WTC11 (cell line): ENCODE measurements at regions not wholly inside any gene's neighbourhood (a gene's known extent, or its start where the extent isn't known, plus 50 kb on each side); places are given as distances from the start of the nearest gene placed in this dataset.

Experiments
- ATAC-seq: fragments of 200-7000 bp; cut with Tn5 transposase; 2 replicates; pipeline ENCODE4 v1.10.0; 2021; ENCODE audit warnings: mild to moderate bottlenecking, moderate library complexity
- CTCF ChIA-PET: fragments of 300-600 bp; sonication (Branson Sonifier 250); formaldehyde crosslinking; loops from one replicate; lab custom pipeline; 2021; ENCODE audit warnings: antibody characterized with exemption; lab: Charles Lee
- POLR2A ChIA-PET: fragments of 350-600 bp; sonication (Branson Sonifier 250); formaldehyde crosslinking; loops from one replicate; lab custom pipeline; 2021; ENCODE audit warnings: antibody characterized with exemption; lab: Charles Lee
- DNase-seq: peaks from one replicate; pipeline ENCODE4 v3.0.0; 2021; ENCODE audit warnings: low spot score
- H3K27ac Mint-ChIP-seq: 2 replicates; pipeline ENCODE4 v1.8.0; 2021; ENCODE audit warnings: mixed read lengths
- H3K27me3 Mint-ChIP-seq: 2 replicates; pipeline ENCODE4 v1.8.0; 2021; ENCODE audit warnings: low read depth, mild to moderate bottlenecking, moderate library complexity, mixed read lengths
- H3K36me3 Mint-ChIP-seq: 2 replicates; pipeline ENCODE4 v1.8.0; 2021; ENCODE audit warnings: mixed read lengths
- H3K4me1 Mint-ChIP-seq: 2 replicates; pipeline ENCODE4 v1.8.0; 2022; ENCODE audit warnings: mixed read lengths
- H3K4me3 Mint-ChIP-seq: 2 replicates; pipeline ENCODE4 v1.8.0; 2021; ENCODE audit warnings: mild to moderate bottlenecking, moderate library complexity, mixed read lengths
- H3K9me3 Mint-ChIP-seq: 2 replicates; pipeline ENCODE4 v1.8.0; 2021; ENCODE audit warnings: mixed read lengths
- CREB1 ChIP-seq: sonication (generic); formaldehyde crosslinking; IDR thresholded peaks from 2 replicates; pipeline ENCODE4 v1.8.0; 2023; ENCODE audit warnings: mild to moderate bottlenecking, missing genetic modification reagents
- EMX1 ChIP-seq: fragments of 250-450 bp; sonication (Bioruptor Pico); IDR thresholded peaks from 2 replicates; pipeline ENCODE4 v1.8.0; 2021; ENCODE audit warnings: mild to moderate bottlenecking
- ESRRA ChIP-seq: sonication (generic); formaldehyde crosslinking; IDR thresholded peaks from 2 replicates; pipeline ENCODE4 v1.8.1; 2022; ENCODE audit warnings: mild to moderate bottlenecking, missing genetic modification reagents, borderline replicate concordance
- ETV6 ChIP-seq: sonication (generic); formaldehyde crosslinking; IDR thresholded peaks from 2 replicates; pipeline ENCODE4 v1.8.1; 2022; ENCODE audit warnings: mild to moderate bottlenecking, missing genetic modification reagents
- GRHL2 ChIP-seq: fragments of 250-450 bp; sonication (Bioruptor Pico); IDR thresholded peaks from 2 replicates; pipeline ENCODE4 v1.8.0; 2022; ENCODE audit warnings: mild to moderate bottlenecking, moderate library complexity; ENCODE audit not compliant: insufficient replicate concordance, severe bottlenecking
- NR2C2 ChIP-seq: sonication (generic); formaldehyde crosslinking; IDR thresholded peaks from 2 replicates; pipeline ENCODE4 v1.8.0; 2022; ENCODE audit warnings: mild to moderate bottlenecking, missing genetic modification reagents
- NR3C1 ChIP-seq: sonication (generic); formaldehyde crosslinking; conservative IDR thresholded peaks from 2 replicates; pipeline ENCODE4 v1.8.1; 2023; ENCODE audit warnings: low read depth, mild to moderate bottlenecking, missing genetic modification reagents
- TEAD4 ChIP-seq: sonication (generic); formaldehyde crosslinking; IDR thresholded peaks from 2 replicates; pipeline ENCODE4 v1.8.0; 2022; ENCODE audit warnings: mild to moderate bottlenecking, missing genetic modification reagents
- ZNF232 ChIP-seq: sonication (generic); formaldehyde crosslinking; IDR thresholded peaks from 2 replicates; pipeline ENCODE4 v1.8.0; 2022; ENCODE audit warnings: mild to moderate bottlenecking, missing genetic modification reagents
- TF ChIP-seq, protein P1 (sequence below): sonication (generic); formaldehyde crosslinking; IDR thresholded peaks from 2 replicates; pipeline ENCODE4 v1.8.0; 2022; ENCODE audit warnings: missing genetic modification reagents
- TF ChIP-seq, protein P2 (sequence below): sonication (generic); formaldehyde crosslinking; IDR thresholded peaks from 2 replicates; pipeline ENCODE4 v1.8.1; 2023; ENCODE audit warnings: mild to moderate bottlenecking, missing genetic modification reagents, moderate library complexity
- TF ChIP-seq, protein P3 (sequence below): fragments of 250-450 bp; sonication (Bioruptor Pico); conservative IDR thresholded peaks from 2 replicates; pipeline ENCODE4 v1.9.0; 2021; ENCODE audit warnings: mild to moderate bottlenecking
- TF ChIP-seq, protein P4 (sequence below): sonication (generic); formaldehyde crosslinking; IDR thresholded peaks from 2 replicates; pipeline ENCODE4 v1.8.0; 2023; ENCODE audit warnings: missing genetic modification reagents, mild to moderate bottlenecking, borderline replicate concordance
- TF ChIP-seq, protein P5 (sequence below): fragments of 250-450 bp; sonication (Bioruptor Pico); IDR thresholded peaks from 2 replicates; pipeline ENCODE4 v1.9.0; 2021; ENCODE audit warnings: moderate library complexity, mild to moderate bottlenecking, inconsistent platforms, borderline replicate concordance

DNA sequence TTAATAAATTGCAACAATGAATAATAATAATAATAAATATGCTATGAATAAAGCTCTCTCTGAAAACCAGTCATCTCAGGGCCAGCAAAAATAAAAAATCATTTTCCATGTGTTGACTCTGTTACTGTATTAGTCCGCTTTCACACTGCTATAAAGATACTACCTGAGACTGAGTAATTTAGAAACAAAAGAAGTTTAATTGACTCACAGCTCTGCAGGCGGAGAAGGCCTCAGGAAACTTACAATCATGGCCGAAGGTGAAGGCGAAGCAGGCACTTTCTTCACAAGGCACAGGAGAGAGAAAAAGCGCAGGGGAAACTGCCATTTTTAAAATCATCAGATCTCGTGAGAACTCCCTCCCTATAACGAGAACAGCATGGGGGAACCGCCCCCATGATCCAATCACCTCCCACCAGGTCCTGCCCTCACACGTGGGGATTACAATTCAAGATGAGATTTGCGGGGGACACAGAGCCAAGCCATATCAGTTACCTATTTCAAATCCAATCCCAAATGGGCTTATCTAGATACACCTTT, 224.1 kb downstream of the IGSF11 start (continued):
- TF ChIP-seq, protein P1, sequence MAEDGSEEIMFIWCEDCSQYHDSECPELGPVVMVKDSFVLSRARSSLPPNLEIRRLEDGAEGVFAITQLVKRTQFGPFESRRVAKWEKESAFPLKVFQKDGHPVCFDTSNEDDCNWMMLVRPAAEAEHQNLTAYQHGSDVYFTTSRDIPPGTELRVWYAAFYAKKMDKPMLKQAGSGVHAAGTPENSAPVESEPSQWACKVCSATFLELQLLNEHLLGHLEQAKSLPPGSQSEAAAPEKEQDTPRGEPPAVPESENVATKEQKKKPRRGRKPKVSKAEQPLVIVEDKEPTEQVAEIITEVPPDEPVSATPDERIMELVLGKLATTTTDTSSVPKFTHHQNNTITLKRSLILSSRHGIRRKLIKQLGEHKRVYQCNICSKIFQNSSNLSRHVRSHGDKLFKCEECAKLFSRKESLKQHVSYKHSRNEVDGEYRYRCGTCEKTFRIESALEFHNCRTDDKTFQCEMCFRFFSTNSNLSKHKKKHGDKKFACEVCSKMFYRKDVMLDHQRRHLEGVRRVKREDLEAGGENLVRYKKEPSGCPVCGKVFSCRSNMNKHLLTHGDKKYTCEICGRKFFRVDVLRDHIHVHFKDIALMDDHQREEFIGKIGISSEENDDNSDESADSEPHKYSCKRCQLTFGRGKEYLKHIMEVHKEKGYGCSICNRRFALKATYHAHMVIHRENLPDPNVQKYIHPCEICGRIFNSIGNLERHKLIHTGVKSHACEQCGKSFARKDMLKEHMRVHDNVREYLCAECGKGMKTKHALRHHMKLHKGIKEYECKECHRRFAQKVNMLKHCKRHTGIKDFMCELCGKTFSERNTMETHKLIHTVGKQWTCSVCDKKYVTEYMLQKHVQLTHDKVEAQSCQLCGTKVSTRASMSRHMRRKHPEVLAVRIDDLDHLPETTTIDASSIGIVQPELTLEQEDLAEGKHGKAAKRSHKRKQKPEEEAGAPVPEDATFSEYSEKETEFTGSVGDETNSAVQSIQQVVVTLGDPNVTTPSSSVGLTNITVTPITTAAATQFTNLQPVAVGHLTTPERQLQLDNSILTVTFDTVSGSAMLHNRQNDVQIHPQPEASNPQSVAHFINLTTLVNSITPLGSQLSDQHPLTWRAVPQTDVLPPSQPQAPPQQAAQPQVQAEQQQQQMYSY (CRISPR knock-in tag), result no peak
- no peak for TF ChIP-seq ETV6 (CRISPR knock-in tag)
- TF ChIP-seq, protein P2, sequence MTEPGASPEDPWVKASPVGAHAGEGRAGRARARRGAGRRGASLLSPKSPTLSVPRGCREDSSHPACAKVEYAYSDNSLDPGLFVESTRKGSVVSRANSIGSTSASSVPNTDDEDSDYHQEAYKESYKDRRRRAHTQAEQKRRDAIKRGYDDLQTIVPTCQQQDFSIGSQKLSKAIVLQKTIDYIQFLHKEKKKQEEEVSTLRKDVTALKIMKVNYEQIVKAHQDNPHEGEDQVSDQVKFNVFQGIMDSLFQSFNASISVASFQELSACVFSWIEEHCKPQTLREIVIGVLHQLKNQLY, result no peak
- no peak for TF ChIP-seq CREB1 (CRISPR knock-in tag)

DNA sequence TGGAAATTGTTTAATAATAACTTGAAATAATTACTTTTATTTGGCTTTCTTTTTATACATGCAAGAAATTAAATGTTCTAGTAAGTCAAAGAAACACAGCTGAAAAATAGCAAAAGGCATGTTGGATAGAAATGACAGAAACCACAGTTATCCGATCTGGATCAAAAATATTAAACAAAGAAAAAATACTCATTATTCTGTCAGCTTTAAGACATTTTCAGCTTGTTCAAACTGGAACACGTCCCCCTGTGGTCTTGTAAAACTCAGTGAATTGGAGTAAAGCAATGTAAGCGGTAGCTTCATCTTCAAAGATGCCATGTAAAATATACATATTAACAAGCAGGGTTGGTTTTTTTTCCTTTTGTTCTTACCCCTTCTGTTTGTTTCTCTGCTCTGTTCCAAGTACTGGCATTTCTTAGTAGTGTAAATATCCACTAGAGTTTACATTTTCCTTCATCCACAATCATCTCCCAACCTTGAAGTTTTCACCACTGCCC, 223.4 kb downstream of the IGSF11 start:
- ATAC-seq (no peak), DNase-seq (no peak)
- POLR2A ChIA-PET, result no interaction called here
- no peak overlapping the region for H3K4me3 Mint-ChIP-seq
- no peaks in the 10 kb centered on the region for H3K36me3 Mint-ChIP-seq
- peaks cover 10% of the 10 kb centered on the region for H3K9me3 Mint-ChIP-seq
- no peak overlapping the region for H3K27ac Mint-ChIP-seq
- H3K27me3 Mint-ChIP-seq, result no peaks in the 10 kb centered on the region
- TF ChIP-seq GRHL2 (no peak), TEAD4 (no peak), NR3C1 (CRISPR knock-in tag) (no peak), ZNF232 (CRISPR knock-in tag) (no peak), EMX1 (no peak), NR2C2 (CRISPR knock-in tag) (no peak)
- TF ChIP-seq, protein P3, sequence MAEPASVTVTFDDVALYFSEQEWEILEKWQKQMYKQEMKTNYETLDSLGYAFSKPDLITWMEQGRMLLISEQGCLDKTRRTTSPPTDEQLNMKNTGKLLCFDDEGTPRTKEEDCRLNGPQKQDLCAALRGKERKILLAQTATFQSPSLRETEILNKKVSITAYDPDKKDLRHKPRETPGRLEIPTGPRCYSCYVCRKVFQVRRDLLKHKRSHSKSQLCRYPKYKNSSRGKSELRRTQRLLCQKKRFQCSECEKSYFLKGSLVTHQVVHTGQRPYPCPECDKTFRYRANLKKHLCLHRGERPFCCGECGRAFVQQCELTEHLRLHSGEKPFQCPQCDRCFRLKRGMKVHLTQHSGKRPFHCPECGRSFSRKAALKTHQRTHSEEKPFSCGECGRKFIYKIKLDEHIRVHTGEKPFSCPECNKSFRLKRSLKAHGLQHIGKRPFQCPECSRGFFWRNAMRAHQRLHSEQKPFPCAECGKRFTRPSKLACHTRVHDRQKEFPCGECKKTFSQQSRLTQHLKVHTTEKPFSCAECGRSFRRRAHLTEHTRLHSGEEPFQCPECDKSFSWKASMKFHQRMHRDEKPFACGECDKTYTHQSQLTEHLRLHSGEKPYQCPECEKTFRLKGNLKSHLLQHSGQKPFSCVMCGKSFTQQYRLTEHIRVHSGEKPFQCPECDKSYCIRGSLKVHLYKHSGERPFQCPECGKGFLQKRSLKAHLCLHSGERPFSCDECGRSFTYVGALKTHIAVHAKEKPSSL (CRISPR knock-in tag), result no peak
- TF ChIP-seq, protein P4, sequence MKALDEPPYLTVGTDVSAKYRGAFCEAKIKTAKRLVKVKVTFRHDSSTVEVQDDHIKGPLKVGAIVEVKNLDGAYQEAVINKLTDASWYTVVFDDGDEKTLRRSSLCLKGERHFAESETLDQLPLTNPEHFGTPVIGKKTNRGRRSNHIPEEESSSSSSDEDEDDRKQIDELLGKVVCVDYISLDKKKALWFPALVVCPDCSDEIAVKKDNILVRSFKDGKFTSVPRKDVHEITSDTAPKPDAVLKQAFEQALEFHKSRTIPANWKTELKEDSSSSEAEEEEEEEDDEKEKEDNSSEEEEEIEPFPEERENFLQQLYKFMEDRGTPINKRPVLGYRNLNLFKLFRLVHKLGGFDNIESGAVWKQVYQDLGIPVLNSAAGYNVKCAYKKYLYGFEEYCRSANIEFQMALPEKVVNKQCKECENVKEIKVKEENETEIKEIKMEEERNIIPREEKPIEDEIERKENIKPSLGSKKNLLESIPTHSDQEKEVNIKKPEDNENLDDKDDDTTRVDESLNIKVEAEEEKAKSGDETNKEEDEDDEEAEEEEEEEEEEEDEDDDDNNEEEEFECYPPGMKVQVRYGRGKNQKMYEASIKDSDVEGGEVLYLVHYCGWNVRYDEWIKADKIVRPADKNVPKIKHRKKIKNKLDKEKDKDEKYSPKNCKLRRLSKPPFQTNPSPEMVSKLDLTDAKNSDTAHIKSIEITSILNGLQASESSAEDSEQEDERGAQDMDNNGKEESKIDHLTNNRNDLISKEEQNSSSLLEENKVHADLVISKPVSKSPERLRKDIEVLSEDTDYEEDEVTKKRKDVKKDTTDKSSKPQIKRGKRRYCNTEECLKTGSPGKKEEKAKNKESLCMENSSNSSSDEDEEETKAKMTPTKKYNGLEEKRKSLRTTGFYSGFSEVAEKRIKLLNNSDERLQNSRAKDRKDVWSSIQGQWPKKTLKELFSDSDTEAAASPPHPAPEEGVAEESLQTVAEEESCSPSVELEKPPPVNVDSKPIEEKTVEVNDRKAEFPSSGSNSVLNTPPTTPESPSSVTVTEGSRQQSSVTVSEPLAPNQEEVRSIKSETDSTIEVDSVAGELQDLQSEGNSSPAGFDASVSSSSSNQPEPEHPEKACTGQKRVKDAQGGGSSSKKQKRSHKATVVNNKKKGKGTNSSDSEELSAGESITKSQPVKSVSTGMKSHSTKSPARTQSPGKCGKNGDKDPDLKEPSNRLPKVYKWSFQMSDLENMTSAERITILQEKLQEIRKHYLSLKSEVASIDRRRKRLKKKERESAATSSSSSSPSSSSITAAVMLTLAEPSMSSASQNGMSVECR (CRISPR knock-in tag), result no peak
- CTCF ChIA-PET, result no interaction called here
- peaks cover 6% of the 10 kb centered on the region for H3K4me1 Mint-ChIP-seq

DNA sequence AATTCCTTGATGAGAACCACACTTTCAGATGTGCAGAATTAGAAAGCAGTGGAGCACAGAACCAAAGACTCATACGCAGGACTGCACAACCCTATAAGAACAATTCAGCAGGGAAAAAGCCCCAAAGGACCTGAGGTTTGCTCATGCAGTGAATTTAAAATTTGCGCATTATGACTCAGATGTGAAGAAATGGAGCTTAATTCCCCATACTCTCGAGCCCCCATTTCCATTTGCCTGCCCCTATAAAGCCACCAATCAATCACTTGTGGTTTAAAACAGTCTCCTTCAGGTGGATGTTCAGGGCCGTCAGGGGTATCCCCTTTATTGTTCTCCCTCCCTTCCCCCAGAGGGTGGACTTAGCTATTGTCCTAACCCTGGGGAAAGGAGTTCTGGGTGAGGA, 221.2 kb downstream of the IGSF11 start:
- TF ChIP-seq, protein P2, result no peak
- TF ChIP-seq, protein P5, sequence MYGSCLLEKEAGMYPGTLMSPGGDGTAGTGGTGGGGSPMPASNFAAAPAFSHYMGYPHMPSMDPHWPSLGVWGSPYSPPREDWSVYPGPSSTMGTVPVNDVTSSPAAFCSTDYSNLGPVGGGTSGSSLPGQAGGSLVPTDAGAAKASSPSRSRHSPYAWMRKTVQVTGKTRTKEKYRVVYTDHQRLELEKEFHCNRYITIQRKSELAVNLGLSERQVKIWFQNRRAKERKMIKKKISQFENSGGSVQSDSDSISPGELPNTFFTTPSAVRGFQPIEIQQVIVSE (CRISPR knock-in tag), result no peak
- no peak for TF ChIP-seq ESRRA (CRISPR knock-in tag)
- CTCF ChIA-PET, result no interaction called here

More for the DNA sequence above, 221.2 kb downstream of the IGSF11 start:
- Mint-ChIP-seq H3K27me3 (no peaks in the 10 kb centered on the region), H3K9me3 (no peaks in the 10 kb centered on the region), H3K27ac (no peak overlapping the region), H3K36me3 (no peaks in the 10 kb centered on the region), H3K4me1 (peaks cover 10% of the 10 kb centered on the region), H3K4me3 (no peak overlapping the region)
- no peak for DNase-seq
- POLR2A ChIA-PET, result no interaction called here
- ATAC-seq, result no peak
